NT2/D1 (cell line): ENCODE measurements at regions not wholly inside any gene's neighbourhood (a gene's known extent, or its start where the extent isn't known, plus 50 kb on each side); places are given as distances from the start of the nearest gene placed in this dataset.

Experiments used
- SUZ12 ChIP-seq: IDR thresholded peaks from 2 replicates; pipeline ENCODE4 v1.6.1; 2011; ENCODE audit not compliant: insufficient read length, insufficient read depth; ENCODE audit errors: extremely low read depth
- YY1 ChIP-seq: IDR thresholded peaks from 2 replicates; pipeline ENCODE4 v1.6.1; 2011; ENCODE audit not compliant: insufficient read length, insufficient read depth
- ZNF274 ChIP-seq: IDR thresholded peaks from 2 replicates; pipeline ENCODE4 v1.6.1; 2011; ENCODE audit warnings: mild to moderate bottlenecking, low read depth, low read length

DNA sequence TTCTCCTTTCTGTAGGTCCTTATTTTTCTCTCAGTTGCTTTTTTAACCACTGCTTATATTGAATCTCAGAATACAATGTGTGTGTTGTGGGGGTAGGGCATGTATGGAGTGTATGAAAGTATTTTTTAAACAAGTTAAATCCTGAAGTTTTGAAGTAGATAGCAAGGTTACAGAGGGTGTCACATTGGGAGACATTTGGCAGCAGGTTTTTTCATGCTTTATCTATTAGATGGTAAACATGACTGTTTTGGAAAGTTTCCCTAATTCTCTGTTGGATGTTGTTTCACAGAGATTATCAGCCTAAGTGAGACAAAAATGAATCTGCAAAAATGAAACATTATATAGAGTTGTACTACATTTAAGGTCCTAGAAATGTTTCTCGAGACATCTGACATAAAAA lies 190.6 kb upstream of the ARPP21 start:
- TF ChIP-seq YY1 (no peak), SUZ12 (no peak), ZNF274 (no peak)
